ENCODE measurements at regions not wholly inside any gene's neighbourhood (a gene's known extent, or its start where the extent isn't known, plus 50 kb on each side); places are given as distances from the start of the nearest gene placed in this dataset.

DNA sequence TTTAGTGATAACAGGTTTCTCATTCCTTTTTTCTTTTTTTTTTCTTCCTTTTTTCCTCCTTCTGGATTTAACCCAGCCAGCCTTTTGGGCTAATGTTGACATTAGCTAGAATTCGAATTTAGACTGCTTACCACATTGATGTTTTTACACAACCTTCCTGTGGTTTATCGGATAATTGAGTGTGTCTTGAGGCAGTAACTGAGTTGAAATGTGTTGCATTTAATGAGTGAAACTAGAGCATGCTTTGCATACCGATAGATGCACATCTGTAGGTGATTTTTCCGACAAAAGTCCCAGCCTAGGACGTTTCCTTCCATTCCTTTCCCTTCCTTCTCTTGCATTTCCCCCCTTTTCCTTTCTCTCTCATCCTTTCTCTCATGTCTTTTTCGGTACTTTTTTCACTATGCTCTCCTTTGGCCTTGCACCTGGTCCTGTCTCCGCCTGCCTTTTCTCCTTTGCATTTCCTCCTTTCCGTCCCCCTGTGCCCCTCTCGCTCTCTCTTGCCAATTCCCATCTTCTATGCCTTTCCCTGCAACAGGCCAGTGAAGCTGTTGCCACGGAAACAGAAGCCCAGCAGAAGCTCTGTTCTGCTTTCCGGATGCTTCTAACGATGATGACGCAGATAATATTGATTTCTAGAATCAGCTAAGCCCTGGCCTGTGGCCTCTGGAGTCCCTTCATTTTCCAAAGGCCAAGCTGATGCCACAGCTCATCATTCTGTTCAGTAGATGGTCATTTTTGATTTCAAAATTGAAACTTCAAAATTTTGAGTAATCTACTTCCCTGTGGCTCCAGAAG is 76.1 kb downstream of the SLC25A47 start:
- DNase-seq, result no peak

DNA sequence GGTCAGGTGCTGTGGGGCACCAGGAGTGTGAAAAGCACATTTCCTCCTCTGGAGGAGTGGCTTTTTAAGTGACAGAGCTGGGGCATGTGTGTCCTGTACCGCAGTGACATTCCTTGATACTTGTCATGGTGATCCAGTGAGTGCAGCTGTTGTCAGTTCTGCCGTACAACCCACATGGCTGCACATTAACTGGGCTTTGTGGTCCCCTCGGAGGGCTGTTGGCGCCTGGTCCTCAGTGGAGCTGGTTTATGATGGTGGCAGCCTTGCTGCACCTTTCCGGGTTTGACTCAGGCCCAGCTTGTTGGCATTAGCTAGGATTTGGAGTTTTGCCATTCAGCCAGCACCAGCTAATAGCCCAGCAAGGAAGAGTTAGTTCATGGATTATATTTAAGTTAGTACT is 77.0 kb downstream of the SLC25A47 start:
- no peak for DNase-seq

DNA sequence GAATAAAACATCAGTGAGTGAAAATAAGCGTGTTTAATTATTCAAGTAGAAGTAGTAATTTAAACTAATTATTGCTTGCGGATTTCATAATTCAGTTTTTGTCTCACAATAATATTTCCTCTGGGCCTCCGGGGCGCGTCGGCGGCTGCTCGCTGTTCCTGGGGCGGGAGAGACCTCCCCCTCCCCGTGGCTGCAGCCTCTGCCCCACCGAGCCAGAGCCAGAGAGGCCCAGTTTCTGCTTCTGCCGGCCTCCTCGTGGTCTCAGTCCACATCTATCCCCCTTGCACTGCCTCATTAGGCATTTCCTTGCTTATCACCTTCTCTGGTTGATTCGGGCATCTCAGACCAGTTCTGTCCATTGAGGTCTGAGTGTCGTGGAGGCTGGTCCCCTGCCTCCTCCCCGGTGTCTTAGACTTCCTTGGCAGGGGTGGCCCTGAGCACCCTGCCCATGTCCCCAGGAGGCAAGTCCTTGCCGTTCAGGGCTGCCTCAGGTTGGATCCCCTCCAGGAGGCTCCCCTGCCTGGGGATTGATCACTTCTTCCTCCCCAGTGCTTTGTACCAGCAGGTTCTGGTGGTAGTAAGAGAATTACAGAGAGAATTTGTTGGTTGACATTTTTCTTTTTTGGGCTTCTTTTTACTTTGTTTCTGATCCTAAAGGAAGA is 78.0 kb downstream of the SLC25A47 start:
- no peak for DNase-seq

GRCh38 chr14:100401792-100402191 is 78.7 kb downstream of the SLC25A47 start:
- DNase-seq, result no peak

- DNase-seq, result no peak
Measured at GRCh38 chr14:100402631-100403030, 79.5 kb downstream of the SLC25A47 start.

GRCh38 chr14:100403105-100403504 is 80.0 kb downstream of the SLC25A47 start:
- no peak for DNase-seq

DNA sequence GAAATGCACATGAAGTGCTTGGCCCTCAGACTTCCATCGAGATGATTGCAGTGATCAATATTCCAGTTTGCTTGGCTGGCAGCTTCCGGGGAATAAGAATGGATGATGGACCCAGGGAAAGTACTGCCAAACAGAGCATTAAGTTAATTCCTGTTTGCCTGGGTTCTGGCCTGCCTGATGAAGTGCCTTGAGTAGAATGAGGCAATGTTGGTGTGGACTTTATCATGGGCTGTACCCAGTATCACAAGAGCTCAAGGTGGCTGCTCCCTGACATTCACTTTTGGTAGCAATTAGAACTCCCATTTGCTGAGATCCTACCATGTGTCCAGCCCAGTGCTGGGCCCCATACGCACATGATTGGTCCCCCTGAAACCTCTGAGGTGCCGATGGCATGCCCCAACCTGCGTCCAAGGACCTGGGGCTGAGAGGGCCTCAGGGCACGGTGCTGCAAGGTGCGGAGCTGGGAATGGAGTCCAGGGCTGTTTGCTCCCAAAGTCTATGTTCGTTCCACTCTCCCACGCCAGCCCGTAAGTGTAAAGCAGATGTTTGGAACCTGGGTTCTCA is 80.7 kb downstream of the SLC25A47 start:
- no peak for DNase-seq

DNA sequence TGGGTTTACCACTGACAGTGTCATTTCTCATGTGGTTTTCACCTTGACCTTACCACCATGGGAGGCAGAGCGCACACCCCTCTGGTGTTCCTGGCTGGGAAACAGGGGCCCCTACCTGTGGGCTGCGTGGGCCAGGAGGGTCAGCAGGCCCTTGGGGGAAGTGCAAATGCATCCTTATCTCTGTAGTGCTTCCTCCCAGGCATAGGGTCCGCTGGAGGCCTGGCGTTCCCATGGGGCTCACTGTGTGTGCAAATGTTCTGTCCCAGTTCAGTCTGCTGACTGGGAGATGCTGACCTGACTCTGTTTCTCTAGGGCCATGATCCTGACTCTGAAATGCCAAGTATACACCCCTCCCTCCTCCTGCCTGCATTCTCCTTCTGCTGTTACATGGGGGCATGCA is 81.3 kb downstream of the SLC25A47 start:
- no peak for DNase-seq

- DNase-seq, result no peak
Measured at GRCh38 chr14:100405760-100406455, 82.8 kb downstream of the SLC25A47 start.

DNA sequence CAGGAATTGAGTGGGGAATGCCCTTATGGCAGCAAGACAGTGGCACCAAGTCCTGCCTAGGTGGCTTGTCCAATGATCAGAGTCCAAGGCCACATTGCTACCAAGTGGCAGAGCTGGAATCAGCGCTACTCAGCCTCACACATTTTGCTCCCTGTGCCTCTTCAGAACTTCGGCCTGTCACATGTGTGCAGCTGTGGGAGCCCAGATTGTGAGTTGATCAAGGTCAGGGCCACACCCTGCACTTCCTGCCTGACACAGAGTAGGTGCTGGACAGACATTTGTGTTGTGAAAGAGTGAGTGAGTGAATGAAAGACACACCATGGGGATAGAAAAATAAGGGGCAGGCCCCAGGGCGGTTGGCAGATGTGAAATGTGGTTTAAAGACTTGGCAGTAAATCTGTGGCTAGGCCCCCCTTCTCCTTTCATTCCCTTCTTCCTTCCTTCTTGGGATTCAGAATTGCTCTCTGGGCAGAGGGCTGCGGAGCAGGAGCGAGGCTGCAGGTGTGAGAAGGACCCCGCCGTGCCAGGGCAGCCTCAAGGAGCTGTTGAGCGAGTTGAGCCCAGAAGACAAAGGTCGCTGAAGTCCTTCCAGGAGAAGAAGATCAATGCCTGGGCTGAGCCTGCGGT is 83.5 kb downstream of the SLC25A47 start:
- DNase-seq, result no peak

GRCh38 chr14:100407376-100408102 is 84.4 kb downstream of the SLC25A47 start:
- no peak for DNase-seq

GRCh38 chr14:100408350-100409002 is 85.3 kb downstream of the SLC25A47 start:
- no peak for DNase-seq

- no peak for DNase-seq
Measured at GRCh38 chr14:100409003-100409360, 85.8 kb downstream of the SLC25A47 start.

GRCh38 chr14:100409651-100410050 is 86.5 kb downstream of the SLC25A47 start:
- no peak for DNase-seq

GRCh38 chr14:100410056-100410565 is 87.0 kb downstream of the SLC25A47 start:
- DNase-seq, result no peak

- DNase-seq, result no peak
Measured at GRCh38 chr14:100413699-100414098, 90.6 kb downstream of the SLC25A47 start.

GRCh38 chr14:100415226-100415625 is 92.1 kb downstream of the SLC25A47 start:
- no peak for DNase-seq

- DNase-seq, result no peak
Measured at GRCh38 chr14:100416081-100416680, 93.0 kb downstream of the SLC25A47 start.

DNA sequence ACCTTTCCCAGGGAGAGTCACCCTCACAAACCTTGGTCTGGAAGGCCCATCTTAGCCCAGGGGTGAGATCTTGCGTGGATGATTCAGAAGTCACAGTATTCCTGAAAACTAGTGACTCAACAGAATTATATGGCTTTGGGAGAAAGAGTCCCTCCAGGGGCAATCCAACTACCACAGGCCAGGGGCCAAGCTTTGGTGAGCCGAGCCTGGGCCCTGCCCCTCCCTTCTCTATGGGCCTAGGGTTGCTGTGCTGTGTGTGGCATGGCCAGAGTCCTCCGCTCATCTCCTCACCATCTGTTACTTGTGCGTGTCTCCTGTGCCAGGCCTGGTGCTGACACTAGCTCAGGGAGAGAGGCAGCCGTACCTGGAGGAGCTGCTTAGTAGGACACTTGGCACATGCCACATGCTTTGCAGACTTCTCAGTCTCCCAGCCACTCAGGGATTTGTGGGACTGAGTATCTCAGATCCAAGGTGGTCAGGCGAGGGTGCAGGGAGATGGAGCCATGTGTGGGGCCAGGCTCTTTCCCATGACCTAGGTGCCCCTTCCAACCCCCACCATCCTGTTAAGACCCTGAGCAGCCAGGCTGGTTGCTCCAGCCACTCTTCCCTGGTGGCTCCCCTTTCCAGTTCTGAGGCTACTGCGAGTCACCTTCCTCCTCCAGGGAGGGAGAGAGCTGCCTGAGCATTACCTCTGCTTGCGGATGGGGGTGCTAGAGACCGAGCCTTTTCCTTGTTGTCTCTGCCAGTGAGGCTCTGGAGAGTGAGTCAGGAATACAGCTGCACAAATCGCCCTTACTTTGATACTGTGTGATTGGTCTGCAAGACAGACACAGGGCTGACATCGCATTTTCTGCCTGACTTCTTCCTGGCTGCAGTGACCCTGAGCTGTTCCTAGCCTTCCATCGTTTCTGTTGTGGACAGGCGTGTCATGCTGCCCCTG is 94.1 kb downstream of the SLC25A47 start:
- no peak for DNase-seq

- no peak for DNase-seq
Measured at GRCh38 chr14:100419856-100420255, 96.7 kb downstream of the SLC25A47 start.
